HEK293 (cell line): ENCODE measurements at regions not wholly inside any gene's neighbourhood (a gene's known extent, or its start where the extent isn't known, plus 50 kb on each side); places are given as distances from the start of the nearest gene placed in this dataset.
A peak's percentile ranks its signal among the peaks of the same experiment; 100 is the strongest.

Source experiments
- CTCF ChIA-PET: fragments of 350-600 bp; formaldehyde crosslinking; extraction: SDS; loops from one replicate; lab custom pipeline; 2021; ENCODE audit warnings: antibody characterized with exemption; lab: Yijun Ruan, JAX
- POLR2A ChIA-PET: fragments of 300-600 bp; formaldehyde crosslinking; extraction: SDS; loops from one replicate; lab custom pipeline; 2020; ENCODE audit warnings: antibody characterized with exemption, inconsistent platforms; lab: Yijun Ruan, JAX
- H3K27ac ChIP-seq: fragments of 200-500 bp; sonication (Bioruptor generic); 2 replicates; pipeline ENCODE4 v1.5.1; 2014; ENCODE audit warnings: low read depth, low read length, control low read depth, inconsistent platforms; ENCODE audit errors: extremely low read depth
- H3K36me3 ChIP-seq, 2 experiments: fragments of 200-500 bp in 1 of 2; sonication (Bioruptor generic) in 1 of 2; 1 replicate in 1 of 2; 2 replicates in 1 of 2; pipeline ENCODE4 v1.5.1; 2014 to 2017; ENCODE audit warnings: inconsistent platforms in 2 of 2, low read length in 2 of 2; ENCODE audit not compliant: control insufficient read depth in 2 of 2, insufficient read depth in 1 of 2
- H3K4me1 ChIP-seq: fragments of 200-500 bp; sonication (Bioruptor generic); 2 replicates; pipeline ENCODE4 v1.5.1; 2014; ENCODE audit warnings: mild to moderate bottlenecking, low read length, inconsistent platforms; ENCODE audit not compliant: control insufficient read depth, insufficient read depth
- H3K4me3 ChIP-seq: 2 replicates; pipeline ENCODE4 v1.5.1; 2011; ENCODE audit warnings: low read depth, mild to moderate bottlenecking, control low read depth, low read length, moderate library complexity
- H3K9me3 ChIP-seq: fragments of 200-500 bp; sonication (Bioruptor generic); 2 replicates; pipeline ENCODE4 v1.5.1; 2014; ENCODE audit warnings: low read depth, low read length, inconsistent platforms; ENCODE audit not compliant: control insufficient read depth, insufficient read depth
- ATF2 ChIP-seq: fragments of 450-650 bp; formaldehyde crosslinking; IDR thresholded peaks from 2 replicates; pipeline ENCODE4 v1.5.1; 2016; ENCODE audit warnings: missing biosample characterization, missing genetic modification characterization, low read depth
- BCL11B ChIP-seq: fragments of 450-650 bp; formaldehyde crosslinking; IDR thresholded peaks from 2 replicates; pipeline ENCODE4 v1.5.1; 2016; ENCODE audit warnings: low read depth, missing biosample characterization, missing genetic modification characterization
- MYNN ChIP-seq: fragments of 450-650 bp; formaldehyde crosslinking; IDR thresholded peaks from 2 replicates; pipeline ENCODE4 v1.5.1; 2016; ENCODE audit warnings: missing biosample characterization, missing genetic modification characterization, borderline replicate concordance
- OVOL3 ChIP-seq: fragments of 450-650 bp; formaldehyde crosslinking; IDR thresholded peaks from 2 replicates; pipeline ENCODE4 v1.5.1; 2016; ENCODE audit warnings: missing biosample characterization, missing genetic modification characterization
- SCRT1 ChIP-seq: fragments of 450-650 bp; formaldehyde crosslinking; IDR thresholded peaks from 2 replicates; pipeline ENCODE4 v1.5.1; 2016; ENCODE audit warnings: missing biosample characterization, missing genetic modification characterization, borderline replicate concordance
- SP7 ChIP-seq: fragments of 450-650 bp; formaldehyde crosslinking; IDR thresholded peaks from 2 replicates; pipeline ENCODE4 v1.5.1; 2016; ENCODE audit warnings: missing biosample characterization, missing genetic modification characterization
- ZBTB17 ChIP-seq: fragments of 450-650 bp; formaldehyde crosslinking; IDR thresholded peaks from 2 replicates; pipeline ENCODE4 v1.5.1; 2016; ENCODE audit warnings: missing biosample characterization, missing genetic modification characterization
- ZFP3 ChIP-seq: fragments of 450-650 bp; formaldehyde crosslinking; IDR thresholded peaks from 2 replicates; pipeline ENCODE4 v1.5.1; 2016; ENCODE audit warnings: low read depth, missing biosample characterization, missing genetic modification characterization
- ZNF112 ChIP-seq: fragments of 450-650 bp; formaldehyde crosslinking; IDR thresholded peaks from 2 replicates; pipeline ENCODE4 v1.5.0; 2017; ENCODE audit warnings: missing biosample characterization, missing genetic modification characterization
- ZNF140 ChIP-seq: fragments of 450-650 bp; formaldehyde crosslinking; IDR thresholded peaks from 2 replicates; pipeline ENCODE4 v1.5.1; 2016; ENCODE audit warnings: missing biosample characterization, missing genetic modification characterization
- ZNF174 ChIP-seq: fragments of 450-650 bp; formaldehyde crosslinking; IDR thresholded peaks from 2 replicates; pipeline ENCODE4 v1.5.0; 2017; ENCODE audit warnings: missing biosample characterization, mild to moderate bottlenecking, missing genetic modification characterization
- ZNF202 ChIP-seq: fragments of 450-650 bp; formaldehyde crosslinking; IDR thresholded peaks from 2 replicates; pipeline ENCODE4 v1.5.1; 2016; ENCODE audit warnings: missing biosample characterization, missing genetic modification characterization, borderline replicate concordance
- ZNF239 ChIP-seq: fragments of 450-650 bp; formaldehyde crosslinking; IDR thresholded peaks from 2 replicates; pipeline ENCODE4 v1.5.1; 2016; ENCODE audit warnings: missing biosample characterization, missing genetic modification characterization
- ZNF24 ChIP-seq: fragments of 450-650 bp; formaldehyde crosslinking; IDR thresholded peaks from 2 replicates; pipeline ENCODE4 v1.5.1; 2016; ENCODE audit warnings: missing biosample characterization, missing genetic modification characterization
- ZNF248 ChIP-seq: fragments of 450-650 bp; formaldehyde crosslinking; IDR thresholded peaks from 2 replicates; pipeline ENCODE4 v1.5.1; 2017; ENCODE audit warnings: missing biosample characterization, missing genetic modification characterization
- ZNF324 ChIP-seq: fragments of 450-650 bp; formaldehyde crosslinking; IDR thresholded peaks from 2 replicates; pipeline ENCODE4 v1.5.1; 2016; ENCODE audit warnings: missing biosample characterization, missing genetic modification characterization
- ZNF366 ChIP-seq: fragments of 450-650 bp; formaldehyde crosslinking; conservative IDR thresholded peaks from 2 replicates; pipeline ENCODE4 v1.5.1; 2016; ENCODE audit warnings: missing biosample characterization, missing genetic modification characterization
- ZNF488 ChIP-seq: fragments of 450-650 bp; formaldehyde crosslinking; IDR thresholded peaks from 2 replicates; pipeline ENCODE4 v1.5.1; 2016; ENCODE audit warnings: missing biosample characterization, missing genetic modification characterization
- ZNF513 ChIP-seq: fragments of 450-650 bp; IDR thresholded peaks from 2 replicates; pipeline ENCODE4 v1.5.1; 2018; ENCODE audit warnings: missing biosample characterization, missing genetic modification characterization
- ZNF654 ChIP-seq: fragments of 450-650 bp; formaldehyde crosslinking; IDR thresholded peaks from 2 replicates; pipeline ENCODE4 v1.5.1; 2016; ENCODE audit warnings: low read depth, missing biosample characterization, missing genetic modification characterization
- ZSCAN30 ChIP-seq: fragments of 450-650 bp; IDR thresholded peaks from 2 replicates; pipeline ENCODE4 v1.5.1; 2018; ENCODE audit warnings: missing biosample characterization, mild to moderate bottlenecking, missing genetic modification characterization, moderate library complexity
- ZSCAN4 ChIP-seq: fragments of 450-650 bp; formaldehyde crosslinking; IDR thresholded peaks from 2 replicates; pipeline ENCODE4 v1.5.1; 2017; ENCODE audit warnings: missing biosample characterization, missing genetic modification characterization

GRCh38 chr13:80149736-80150135 lies 191.2 kb downstream of the SPRY2 start:
- POLR2A ChIA-PET: no interaction called here
- no peak overlapping the region for H3K27ac ChIP-seq
- H3K4me3 ChIP-seq: no peak overlapping the region
- no peaks in the 10 kb centered on the region for H3K9me3 ChIP-seq
- TF ChIP-seq ZNF174 (tag by site-specific recombination) (no peak), ZNF248 (tag by site-specific recombination) (no peak), ZNF324 (tag by site-specific recombination) (no peak), ZSCAN30 (tag by site-specific recombination) (no peak), SCRT1 (tag by site-specific recombination) (no peak), OVOL3 (tag by site-specific recombination) (no peak), ZNF366 (tag by site-specific recombination) (no peak), ZNF488 (no peak), BCL11B (tag by site-specific recombination) (no peak), ZNF140 (tag by site-specific recombination) (no peak), ZNF112 (no peak), ZFP3 (tag by site-specific recombination) (no peak), ZNF654 (tag by site-specific recombination) (no peak)
- H3K36me3 ChIP-seq: no peaks in the 10 kb centered on the region
- CTCF ChIA-PET: no interaction called here
- H3K4me1 ChIP-seq: no peaks in the 10 kb centered on the region

- POLR2A ChIA-PET: no interaction called here
- H3K9me3 ChIP-seq: no peaks in the 10 kb centered on the region
- TF ChIP-seq ZBTB17 (tag by site-specific recombination) (no peak), ZNF202 (no peak), MYNN (tag by site-specific recombination) (no peak), ZNF239 (tag by site-specific recombination) (no peak), SP7 (tag by site-specific recombination) (peak; percentile 74), ZNF513 (tag by site-specific recombination) (no peak), ZNF24 (tag by site-specific recombination) (no peak)
- TF ChIP-seq, all 188 proteins: peak for 1
- CTCF ChIA-PET: interaction anchor here (0.5 to 0.7 kb wide), 2 partner anchors 607 to 1844 kb away, joined by 3 read pairs; no protein-coding TSS in a partner anchor
- no peak overlapping the region for H3K27ac ChIP-seq
- H3K4me3 ChIP-seq: no peak overlapping the region
- no peaks in the 10 kb centered on the region for H3K4me1 ChIP-seq
- H3K36me3 ChIP-seq: no peaks in the 10 kb centered on the region
Measured at GRCh38 chr13:80145171-80145690, 195.7 kb downstream of the SPRY2 start.

- POLR2A ChIA-PET: no interaction called here
- no peaks in the 10 kb centered on the region for H3K4me1 ChIP-seq
- H3K4me3 ChIP-seq: no peak overlapping the region
- CTCF ChIA-PET: interaction anchor here (0.6 kb wide), 1 partner anchor 197 kb away, joined by 3 read pairs; no protein-coding TSS in a partner anchor
- no peaks in the 10 kb centered on the region for H3K36me3 ChIP-seq
- no peaks in the 10 kb centered on the region for H3K9me3 ChIP-seq
- TF ChIP-seq ZSCAN4 (peak; percentile 76), ATF2 (tag by site-specific recombination) (no peak)
- H3K27ac ChIP-seq: no peak overlapping the region
Measured at GRCh38 chr13:80144493-80144892, 196.4 kb downstream of the SPRY2 start.
